HK-2 (cell line): ENCODE measurements at regions not wholly inside any gene's neighbourhood (a gene's known extent, or its start where the extent isn't known, plus 50 kb on each side); places are given as distances from the start of the nearest gene placed in this dataset.

Experiments used
- DNase-seq: peaks from one replicate; pipeline ENCODE4 v3.0.0-alpha.2; 2018; ENCODE audit not compliant: unreplicated experiment

GRCh38 chr12:130074661-130075406, 87.4 kb upstream of the FZD10 start:
- no peak for DNase-seq

- DNase-seq: no peak
These were observed 86.7 kb upstream of the FZD10 start for GRCh38 chr12:130075497-130076076.

- DNase-seq: no peak
These were observed 86.1 kb upstream of the FZD10 start for GRCh38 chr12:130076126-130076525.

- DNase-seq: no peak
These were observed 85.5 kb upstream of the FZD10 start for GRCh38 chr12:130076752-130077151.

GRCh38 chr12:130078852-130079251, 83.4 kb upstream of the FZD10 start:
- no peak for DNase-seq

GRCh38 chr12:130079279-130079678, 83.0 kb upstream of the FZD10 start:
- DNase-seq: no peak

GRCh38 chr12:130080205-130080604, 82.1 kb upstream of the FZD10 start:
- no peak for DNase-seq

GRCh38 chr12:130081117-130081805, 81.0 kb upstream of the FZD10 start:
- DNase-seq: no peak

GRCh38 chr12:130083002-130083401, 79.3 kb upstream of the FZD10 start:
- no peak for DNase-seq

GRCh38 chr12:130083734-130084133, 78.5 kb upstream of the FZD10 start:
- no peak for DNase-seq

- DNase-seq: no peak
These were observed 77.9 kb upstream of the FZD10 start for GRCh38 chr12:130084359-130084758.

- no peak for DNase-seq
These were observed 76.0 kb upstream of the FZD10 start for GRCh38 chr12:130086248-130086647.

GRCh38 chr12:130086797-130087196, 75.5 kb upstream of the FZD10 start:
- DNase-seq: no peak

- no peak for DNase-seq
These were observed 75.0 kb upstream of the FZD10 start for GRCh38 chr12:130087222-130087621.

GRCh38 chr12:130088504-130088903, 73.8 kb upstream of the FZD10 start:
- DNase-seq: no peak

GRCh38 chr12:130090542-130090941, 71.7 kb upstream of the FZD10 start:
- DNase-seq: no peak

GRCh38 chr12:130093380-130093779, 68.9 kb upstream of the FZD10 start:
- DNase-seq: no peak

GRCh38 chr12:130097342-130097741, 64.9 kb upstream of the FZD10 start:
- no peak for DNase-seq

GRCh38 chr12:130097798-130098255, 64.4 kb upstream of the FZD10 start:
- DNase-seq: no peak

GRCh38 chr12:130098301-130099005, 63.8 kb upstream of the FZD10 start:
- no peak for DNase-seq

GRCh38 chr12:130100634-130101362, 61.5 kb upstream of the FZD10 start:
- no peak for DNase-seq

GRCh38 chr12:130101370-130101769, 60.9 kb upstream of the FZD10 start:
- DNase-seq: no peak
